SK-N-SH treated with all-trans-retinoic acid at 6 μM for 48 hours (cell line): ENCODE measurements at regions not wholly inside any gene's neighbourhood (a gene's known extent, or its start where the extent isn't known, plus 50 kb on each side); places are given as distances from the start of the nearest gene placed in this dataset.

Experiments
- ATAC-seq: fragments of 200-7000 bp; cut with Tn5 transposase; 3 replicates; pipeline ENCODE4 v1.9.1; 2020; ENCODE audit warnings: mild to moderate bottlenecking, moderate library complexity
- ARNTL ChIP-seq: fragments of 450-650 bp; formaldehyde crosslinking; IDR thresholded peaks from 2 replicates; pipeline ENCODE4 v1.5.0; 2020; ENCODE audit warnings: low read depth, mild to moderate bottlenecking, moderate library complexity, borderline replicate concordance
- BACH2 ChIP-seq: fragments of 250-450 bp; sonication (Bioruptor Pico); IDR thresholded peaks from 2 replicates; pipeline ENCODE4 v1.9.0; 2021; ENCODE audit warnings: mild to moderate bottlenecking, borderline replicate concordance
- CSDC2 ChIP-seq: fragments of 250-450 bp; sonication (Bioruptor Pico); IDR thresholded peaks from 2 replicates; pipeline ENCODE4 v1.5.0; 2020; ENCODE audit warnings: mild to moderate bottlenecking, moderate library complexity
- CSRNP3 ChIP-seq: fragments of 250-450 bp; sonication (Bioruptor Pico); IDR thresholded peaks from 2 replicates; pipeline ENCODE4 v1.5.1; 2021; ENCODE audit warnings: mild to moderate bottlenecking, moderate library complexity
- ESRRG ChIP-seq: fragments of 250-450 bp; sonication (Bioruptor Pico); IDR thresholded peaks from 2 replicates; pipeline ENCODE4 v1.6.1; 2021; ENCODE audit warnings: mild to moderate bottlenecking
- GLIS3 ChIP-seq: fragments of 250-450 bp; sonication (Bioruptor Pico); IDR thresholded peaks from 2 replicates; pipeline ENCODE4 v1.5.0; 2020; ENCODE audit warnings: mild to moderate bottlenecking, moderate library complexity
- ISL1 ChIP-seq: fragments of 250-450 bp; sonication (Bioruptor Pico); IDR thresholded peaks from 2 replicates; pipeline ENCODE4 v2.1.2; 2022; ENCODE audit warnings: mild to moderate bottlenecking, moderate library complexity
- PATZ1 ChIP-seq: fragments of 250-450 bp; sonication (Bioruptor Pico); IDR thresholded peaks from 2 replicates; pipeline ENCODE4 v1.8.0; 2020; ENCODE audit warnings: mild to moderate bottlenecking, moderate library complexity, borderline replicate concordance
- POU6F1 ChIP-seq: fragments of 250-450 bp; sonication (Bioruptor Pico); IDR thresholded peaks from 2 replicates; pipeline ENCODE4 v1.8.0; 2021; ENCODE audit warnings: low read depth, mild to moderate bottlenecking, moderate library complexity, borderline replicate concordance
- RARB ChIP-seq: fragments of 250-450 bp; sonication (Bioruptor Pico); IDR thresholded peaks from 2 replicates; pipeline ENCODE4 v1.8.0; 2021; ENCODE audit warnings: mild to moderate bottlenecking, moderate library complexity
- SNAI2 ChIP-seq: fragments of 250-450 bp; sonication (Bioruptor Pico); IDR thresholded peaks from 2 replicates; pipeline ENCODE4 v1.5.0; 2020; ENCODE audit warnings: mild to moderate bottlenecking, moderate library complexity
- TOX ChIP-seq: fragments of 250-450 bp; sonication (Bioruptor Pico); IDR thresholded peaks from 2 replicates; pipeline ENCODE4 v1.8.0; 2021; ENCODE audit warnings: mild to moderate bottlenecking, moderate library complexity, borderline replicate concordance
- TSHZ2 ChIP-seq: fragments of 250-450 bp; sonication (Bioruptor Pico); IDR thresholded peaks from 2 replicates; pipeline ENCODE4 v1.5.0; 2020; ENCODE audit warnings: mild to moderate bottlenecking, moderate library complexity
- ZC3H10 ChIP-seq: fragments of 250-450 bp; sonication (Bioruptor Pico); IDR thresholded peaks from 2 replicates; pipeline ENCODE4 v1.5.1; 2021; ENCODE audit warnings: mild to moderate bottlenecking, moderate library complexity
- ZFP3 ChIP-seq: fragments of 250-450 bp; sonication (Bioruptor Pico); IDR thresholded peaks from 2 replicates; pipeline ENCODE4 v1.5.0; 2020; ENCODE audit warnings: mild to moderate bottlenecking, moderate library complexity
- ZFP30 ChIP-seq: fragments of 450-650 bp; formaldehyde crosslinking; IDR thresholded peaks from 2 replicates; pipeline ENCODE4 v1.5.0; 2022; ENCODE audit warnings: mild to moderate bottlenecking, moderate library complexity
- ZNF70 ChIP-seq: fragments of 450-650 bp; formaldehyde crosslinking; IDR thresholded peaks from 2 replicates; pipeline ENCODE4 v1.5.0; 2020; ENCODE audit warnings: mild to moderate bottlenecking, moderate library complexity
- ZNF8 ChIP-seq: fragments of 450-650 bp; formaldehyde crosslinking; IDR thresholded peaks from 2 replicates; pipeline ENCODE4 v1.5.0; 2020; ENCODE audit warnings: mild to moderate bottlenecking, moderate library complexity

- TF ChIP-seq ZC3H10 (CRISPR knock-in tag) (no peak), RARB (CRISPR knock-in tag) (no peak), ISL1 (no peak), ZFP3 (CRISPR knock-in tag) (no peak), ESRRG (CRISPR knock-in tag) (no peak), GLIS3 (no peak), ZNF70 (CRISPR knock-in tag) (no peak), BACH2 (CRISPR knock-in tag) (no peak), PATZ1 (no peak), SNAI2 (no peak), POU6F1 (CRISPR knock-in tag) (no peak), CSRNP3 (CRISPR knock-in tag) (no peak), ZNF8 (CRISPR knock-in tag) (no peak), ZFP30 (CRISPR knock-in tag) (no peak), ARNTL (no peak), CSDC2 (CRISPR knock-in tag) (no peak), TOX (no peak)
- ATAC-seq = no peak
Measured at GRCh38 chr12:118590406-118591150, 214.2 kb downstream of the SUDS3 start.

GRCh38 chr12:118603610-118604361 lies 227.4 kb downstream of the SUDS3 start:
- no peak for ATAC-seq
- TF ChIP-seq PATZ1 = no peak
- TF ChIP-seq ISL1 = no peak
- TF ChIP-seq CSDC2 (CRISPR knock-in tag) = no peak
- TF ChIP-seq CSRNP3 (CRISPR knock-in tag) = no peak
- no peak for TF ChIP-seq TOX
- no peak for TF ChIP-seq GLIS3
- TF ChIP-seq TSHZ2 = no peak
